Putamen (tissue), 1 donor: ENCODE measurements at regions not wholly inside any gene's neighbourhood (a gene's known extent, or its start where the extent isn't known, plus 50 kb on each side); places are given as distances from the start of the nearest gene placed in this dataset.
"Not testable (repeated sequence)": the region's sequence is repeated elsewhere in the genome, so short reads cannot be mapped to it uniquely, and the experiment has no call there.

Experiments used
- DNase-seq: peaks from one replicate; pipeline ENCODE4 v3.0.0-alpha.2; 2016; ENCODE audit warnings: low spot score

- DNase-seq = not testable (repeated sequence)
These were observed 52.9 kb upstream of the CSF1 start for GRCh38 chr1:109857702-109858101.

- not testable (repeated sequence) for DNase-seq
These were observed 54.7 kb upstream of the CSF1 start for GRCh38 chr1:109855986-109856385.

- DNase-seq = not testable (repeated sequence)
These were observed 56.7 kb upstream of the CSF1 start for GRCh38 chr1:109853972-109854371.

- DNase-seq = peak; percentile 68
These were observed 58.2 kb upstream of the CSF1 start for GRCh38 chr1:109852221-109853015.

- DNase-seq = no peak
These were observed 59.8 kb upstream of the CSF1 start for GRCh38 chr1:109850827-109851226.

GRCh38 chr1:109850194-109850593 lies 60.5 kb upstream of the CSF1 start:
- DNase-seq = no peak

GRCh38 chr1:109849655-109850054 lies 61.0 kb upstream of the CSF1 start:
- no peak for DNase-seq

- no peak for DNase-seq
These were observed 63.4 kb upstream of the CSF1 start for GRCh38 chr1:109847251-109847650.

GRCh38 chr1:109846846-109847245 lies 63.8 kb upstream of the CSF1 start:
- no peak for DNase-seq

- no peak for DNase-seq
These were observed 64.5 kb upstream of the CSF1 start for GRCh38 chr1:109846162-109846561.

- no peak for DNase-seq
These were observed 65.0 kb upstream of the CSF1 start for GRCh38 chr1:109845658-109846057.

- DNase-seq = no peak
These were observed 66.0 kb upstream of the CSF1 start for GRCh38 chr1:109844609-109845008.

GRCh38 chr1:109840011-109840629 lies 70.5 kb upstream of the CSF1 start:
- no peak for DNase-seq

GRCh38 chr1:109839276-109839675 lies 71.4 kb upstream of the CSF1 start:
- DNase-seq = not testable (repeated sequence)

- no peak for DNase-seq
These were observed 71.8 kb upstream of the CSF1 start for GRCh38 chr1:109838838-109839240.

GRCh38 chr1:109837852-109838570 lies 72.6 kb upstream of the CSF1 start:
- no peak for DNase-seq

GRCh38 chr1:109835645-109836044 lies 71.9 kb upstream of the EPS8L3 start:
- DNase-seq = not testable (repeated sequence)

GRCh38 chr1:109834951-109835350 lies 71.2 kb upstream of the EPS8L3 start:
- no peak for DNase-seq

GRCh38 chr1:109832945-109833344 lies 69.2 kb upstream of the EPS8L3 start:
- DNase-seq = no peak

GRCh38 chr1:109828756-109829505 lies 65.2 kb upstream of the EPS8L3 start:
- DNase-seq = no peak

GRCh38 chr1:109827986-109828385 lies 64.3 kb upstream of the EPS8L3 start:
- no peak for DNase-seq

GRCh38 chr1:109827466-109827865 lies 63.7 kb upstream of the EPS8L3 start:
- DNase-seq = no peak
